Activated CD4-positive, alpha-beta T cell treated with anti-CD3 and anti-CD28 coated beads, Interleukin-2, Interleukin-6, amounts not matched to agents 100 ng/mL and 50 ng/mL, durations not matched to agents 16 hours and 8 hours (primary cell): ENCODE measurements at regions not wholly inside any gene's neighbourhood (a gene's known extent, or its start where the extent isn't known, plus 50 kb on each side); places are given as distances from the start of the nearest gene placed in this dataset.
"Not testable (repeated sequence)": the region's sequence is repeated elsewhere in the genome, so short reads cannot be mapped to it uniquely, and the experiment has no call there.

Experiments
- DNase-seq: peaks from one replicate; pipeline ENCODE4 v3.0.0-alpha.2; 2020

GRCh38 chrX:44669626-44670025 lies 127.0 kb upstream of the FUNDC1 start:
- DNase-seq: peak; percentile 3

GRCh38 chrX:44667771-44668170 lies 125.1 kb upstream of the FUNDC1 start:
- no peak for DNase-seq

- not testable (repeated sequence) for DNase-seq
These were observed 115.1 kb upstream of the FUNDC1 start for GRCh38 chrX:44657718-44658246.

- DNase-seq: no peak
These were observed 108.7 kb upstream of the FUNDC1 start for GRCh38 chrX:44651358-44651757.

GRCh38 chrX:44643723-44644122 lies 101.1 kb upstream of the FUNDC1 start:
- no peak for DNase-seq

GRCh38 chrX:44637282-44637681 lies 94.6 kb upstream of the FUNDC1 start:
- DNase-seq: no peak

- DNase-seq: no peak
These were observed 78.4 kb upstream of the FUNDC1 start for GRCh38 chrX:44621078-44621477.

GRCh38 chrX:44619039-44619438 lies 76.4 kb upstream of the FUNDC1 start:
- no peak for DNase-seq

- DNase-seq: no peak
These were observed 53.6 kb upstream of the FUNDC1 start for GRCh38 chrX:44596277-44596676.
